Right lobe of liver (tissue), 4 donors: ENCODE measurements at regions not wholly inside any gene's neighbourhood (a gene's known extent, or its start where the extent isn't known, plus 50 kb on each side); places are given as distances from the start of the nearest gene placed in this dataset.

Source experiments
- POLR2A ChIP-seq: fragments of 450-650 bp; IDR thresholded peaks from one replicate; pipeline ENCODE4 v1.6.1; 2017; ENCODE audit warnings: antibody characterized with exemption, mild to moderate bottlenecking
- TF ChIP-seq, protein P1 (sequence below), 4 donors: fragments of 200-600 bp in 3 of 4; fragments of 450-650 bp in 1 of 4; IDR thresholded peaks; one replicate each; pipeline versions ENCODE4 v1.5.1 to v1.8.0; 2016 to 2022; ENCODE audit warnings: antibody characterized with exemption in 4 of 4, mild to moderate bottlenecking in 2 of 4
- donor health status: DM: no; HTN: no; CAD: no.
- donor health status: DM: no; HTN: no; CAD: no.
- donor health status: DM: no; HTN: yes; CAD: no.

DNA sequence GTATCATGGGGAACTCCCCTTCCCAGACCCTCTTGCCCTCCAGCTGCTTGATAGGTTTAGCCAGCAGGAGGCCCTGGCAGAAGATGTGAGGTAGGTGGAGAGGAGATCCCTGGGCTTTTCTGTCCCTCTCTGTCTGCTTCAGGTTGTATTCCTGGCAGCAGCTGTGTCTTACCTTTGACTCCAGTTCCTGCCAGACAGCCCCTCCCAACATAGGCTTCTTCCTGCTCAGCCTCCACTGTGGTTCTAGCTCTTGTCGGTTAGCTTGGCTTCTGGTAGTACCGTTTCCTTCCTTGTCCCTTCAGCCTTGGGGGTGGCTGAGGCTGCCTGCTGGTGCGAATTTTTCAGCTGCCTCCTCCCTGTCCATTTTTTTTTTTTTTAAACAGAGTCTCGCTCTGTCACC lies 215.7 kb upstream of the CRY1 start:
- TF ChIP-seq, protein P1, sequence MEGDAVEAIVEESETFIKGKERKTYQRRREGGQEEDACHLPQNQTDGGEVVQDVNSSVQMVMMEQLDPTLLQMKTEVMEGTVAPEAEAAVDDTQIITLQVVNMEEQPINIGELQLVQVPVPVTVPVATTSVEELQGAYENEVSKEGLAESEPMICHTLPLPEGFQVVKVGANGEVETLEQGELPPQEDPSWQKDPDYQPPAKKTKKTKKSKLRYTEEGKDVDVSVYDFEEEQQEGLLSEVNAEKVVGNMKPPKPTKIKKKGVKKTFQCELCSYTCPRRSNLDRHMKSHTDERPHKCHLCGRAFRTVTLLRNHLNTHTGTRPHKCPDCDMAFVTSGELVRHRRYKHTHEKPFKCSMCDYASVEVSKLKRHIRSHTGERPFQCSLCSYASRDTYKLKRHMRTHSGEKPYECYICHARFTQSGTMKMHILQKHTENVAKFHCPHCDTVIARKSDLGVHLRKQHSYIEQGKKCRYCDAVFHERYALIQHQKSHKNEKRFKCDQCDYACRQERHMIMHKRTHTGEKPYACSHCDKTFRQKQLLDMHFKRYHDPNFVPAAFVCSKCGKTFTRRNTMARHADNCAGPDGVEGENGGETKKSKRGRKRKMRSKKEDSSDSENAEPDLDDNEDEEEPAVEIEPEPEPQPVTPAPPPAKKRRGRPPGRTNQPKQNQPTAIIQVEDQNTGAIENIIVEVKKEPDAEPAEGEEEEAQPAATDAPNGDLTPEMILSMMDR (IDR thresholded peaks at IDR 0.05): no peak
- no peak for TF ChIP-seq POLR2A
